Muscle of leg (tissue), 3 donors: ENCODE measurements at regions not wholly inside any gene's neighbourhood (a gene's known extent, or its start where the extent isn't known, plus 50 kb on each side); places are given as distances from the start of the nearest gene placed in this dataset.

Source experiments
- DNase-seq: peaks from one replicate; pipeline ENCODE4 v3.0.0; 2013
- H3K27ac ChIP-seq: one replicate; pipeline ENCODE4 v1.5.1; 2013; ENCODE audit warnings: mild to moderate bottlenecking, low read length, control low read depth
- H3K27me3 ChIP-seq: one replicate; pipeline ENCODE4 v1.6.1; 2013; ENCODE audit warnings: low read length; ENCODE audit not compliant: control insufficient read depth, insufficient read depth
- H3K36me3 ChIP-seq: one replicate; pipeline ENCODE4 v1.6.1; 2013; ENCODE audit warnings: low read length; ENCODE audit not compliant: control insufficient read depth, insufficient read depth
- H3K4me1 ChIP-seq: one replicate; pipeline ENCODE4 v1.6.1; 2013; ENCODE audit warnings: low read length; ENCODE audit not compliant: control insufficient read depth, insufficient read depth
- H3K4me3 ChIP-seq: one replicate; pipeline ENCODE4 v1.5.1; 2013; ENCODE audit warnings: low read length, control low read depth
- H3K9me3 ChIP-seq: replicated peaks from 2 replicates; pipeline ENCODE4 v1.6.1; 2013; ENCODE audit warnings: low read depth, low read length; ENCODE audit not compliant: control insufficient read depth
- WGBS: methylation state at CpG from one replicate; pipeline ENCODE4 v1.1.5; 2013; ENCODE audit warnings: missing lambda C conversion rate; ENCODE audit not compliant: insufficient coverage; 5-methylcytosine and 5-hydroxymethylcytosine counted together

DNA sequence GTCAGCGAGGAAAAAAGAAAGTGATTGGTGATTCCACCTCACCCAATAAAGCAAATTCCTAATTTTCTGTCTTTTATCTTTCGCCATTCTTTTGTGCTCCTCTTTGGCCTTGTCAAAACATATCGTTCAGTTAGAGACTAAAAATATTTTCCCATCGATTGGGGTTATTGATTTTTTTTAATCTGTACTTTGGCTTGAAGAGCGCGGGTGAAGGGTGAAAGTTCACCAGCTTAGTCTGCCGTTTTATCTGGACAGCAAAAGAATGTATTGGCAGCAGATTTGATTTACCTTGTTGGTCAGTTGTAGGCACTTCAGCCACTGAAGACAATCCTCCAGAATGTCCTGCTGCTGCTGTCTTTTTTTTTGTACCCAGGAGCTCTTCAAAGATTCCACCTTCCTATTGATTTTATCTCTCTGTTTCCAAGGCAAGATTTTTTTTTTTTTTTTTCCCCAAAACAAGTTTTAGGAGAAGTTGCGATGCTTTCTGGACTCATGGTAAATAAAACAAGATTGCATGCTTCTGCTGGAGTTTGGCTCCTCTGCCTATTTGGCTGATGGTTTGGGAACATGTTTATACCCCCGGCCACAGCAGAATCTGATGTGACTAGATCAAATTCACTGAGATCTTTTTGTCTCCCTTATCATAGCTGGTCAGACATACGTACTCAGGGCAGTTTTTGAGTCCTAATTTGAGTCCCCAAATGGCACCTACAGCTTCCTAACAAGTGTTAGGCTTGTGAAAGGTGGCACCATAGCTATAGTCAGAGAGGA lies 269.3 kb upstream of the ONECUT1 start:
- Histone ChIP-seq H3K4me3 (no peak overlapping the region), H3K4me1 (no peaks in the 10 kb centered on the region), H3K27ac (no peak overlapping the region), H3K27me3 (no peaks in the 10 kb centered on the region), H3K36me3 (no peaks in the 10 kb centered on the region), H3K9me3 (no peaks in the 10 kb centered on the region)
- no CpG with 5 or more reads among the region's 10 CpGs for WGBS
- DNase-seq: no peak

- Histone ChIP-seq H3K27ac (no peak overlapping the region), H3K9me3 (peaks cover 10% of the 10 kb centered on the region), H3K4me1 (no peaks in the 10 kb centered on the region), H3K36me3 (no peaks in the 10 kb centered on the region), H3K4me3 (no peak overlapping the region), H3K27me3 (no peaks in the 10 kb centered on the region)
- no peak for DNase-seq
- 56% methylated on average over 2 of the region's 2 CpGs for WGBS
Measured at GRCh38 chr15:53046153-53046790, 256.1 kb upstream of the ONECUT1 start.

DNA sequence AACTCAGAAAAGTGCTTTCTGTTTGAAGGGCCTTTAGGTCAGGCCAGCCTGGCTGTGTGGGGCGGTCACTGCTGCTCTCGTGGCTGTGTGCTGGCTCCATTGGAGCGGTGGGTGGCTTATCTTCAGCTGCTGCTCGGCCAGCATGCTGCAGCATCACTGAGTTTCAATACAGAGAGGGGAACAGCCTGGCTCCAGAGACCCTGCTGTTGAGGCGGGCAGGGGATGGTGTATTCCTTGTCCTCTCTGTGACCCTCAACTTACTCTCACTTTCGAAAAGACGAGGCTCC lies 248.5 kb upstream of the ONECUT1 start:
- Histone ChIP-seq H3K36me3 (no peaks in the 10 kb centered on the region), H3K27ac (no peak overlapping the region), H3K4me3 (no peak overlapping the region), H3K4me1 (no peaks in the 10 kb centered on the region), H3K27me3 (no peaks in the 10 kb centered on the region), H3K9me3 (peaks cover 4% of the 10 kb centered on the region)
- 61% methylated on average over 4 of the region's 7 CpGs for WGBS
- DNase-seq: no peak

DNA sequence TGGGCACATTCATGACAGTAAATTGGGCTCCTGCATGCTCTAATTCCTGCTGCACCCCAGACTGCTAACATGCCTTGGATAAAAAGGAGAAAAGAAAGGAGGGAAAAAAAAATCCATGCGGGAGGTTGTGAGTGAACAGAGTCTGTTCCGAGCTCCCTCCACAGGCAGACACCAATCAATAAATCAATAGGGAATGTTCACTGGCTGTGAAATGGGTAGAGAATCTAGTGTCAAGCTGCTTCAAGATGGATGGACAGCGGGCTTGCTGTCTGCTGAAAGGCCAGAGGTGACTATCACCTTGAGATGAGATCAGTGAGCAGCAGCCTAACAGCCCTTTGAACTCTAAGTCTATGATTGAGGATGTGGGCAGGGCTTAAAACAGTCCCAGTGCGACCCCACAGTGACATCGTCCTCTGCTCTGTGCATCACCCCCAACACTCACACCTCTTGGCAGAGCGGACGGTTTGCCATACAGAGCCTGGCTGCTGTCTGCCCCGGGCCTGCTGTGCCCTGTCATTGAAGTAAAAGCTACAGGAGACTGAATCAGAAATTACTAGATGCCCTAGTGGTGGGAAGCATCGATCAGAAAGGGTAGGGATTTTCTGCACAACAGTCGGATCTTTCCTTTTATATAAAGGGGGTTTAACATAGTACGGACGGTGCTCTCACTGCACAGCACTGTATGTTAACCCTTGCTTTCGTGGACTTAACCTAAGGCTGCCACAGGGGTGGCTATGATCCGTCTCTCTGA lies 247.9 kb upstream of the ONECUT1 start:
- H3K27me3 ChIP-seq: no peaks in the 10 kb centered on the region
- H3K36me3 ChIP-seq: no peaks in the 10 kb centered on the region
- peaks cover 4% of the 10 kb centered on the region for H3K9me3 ChIP-seq
- H3K4me1 ChIP-seq: no peaks in the 10 kb centered on the region
- WGBS: 74% methylated on average over 4 of the region's 14 CpGs
- no peak for DNase-seq
- H3K4me3 ChIP-seq: no peak overlapping the region
- H3K27ac ChIP-seq: no peak overlapping the region

DNA sequence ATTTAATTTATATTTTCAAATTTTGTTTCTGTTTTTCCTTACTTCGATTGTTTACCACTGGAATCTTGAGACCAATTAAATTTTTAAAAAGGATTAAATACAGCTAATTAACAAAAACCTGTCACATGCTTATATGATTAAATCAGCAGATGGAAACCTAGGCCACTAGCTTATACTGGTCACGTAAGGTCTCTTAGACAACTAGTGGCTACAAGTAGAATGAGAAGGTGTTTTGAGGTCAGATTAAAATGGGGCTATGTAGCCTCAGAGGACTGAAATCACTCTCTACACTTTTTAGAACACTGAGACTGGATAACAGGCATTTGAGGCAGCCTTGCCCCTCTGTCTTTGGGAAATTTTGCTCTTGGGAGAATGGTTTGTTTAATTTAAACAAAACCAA lies 246.5 kb upstream of the ONECUT1 start:
- H3K4me3 ChIP-seq: no peak overlapping the region
- no peak for DNase-seq
- H3K27me3 ChIP-seq: no peaks in the 10 kb centered on the region
- H3K36me3 ChIP-seq: no peaks in the 10 kb centered on the region
- no peak overlapping the region for H3K27ac ChIP-seq
- no peaks in the 10 kb centered on the region for H3K9me3 ChIP-seq
- no CpG with 5 or more reads among the region's 2 CpGs for WGBS
- no peaks in the 10 kb centered on the region for H3K4me1 ChIP-seq

DNA sequence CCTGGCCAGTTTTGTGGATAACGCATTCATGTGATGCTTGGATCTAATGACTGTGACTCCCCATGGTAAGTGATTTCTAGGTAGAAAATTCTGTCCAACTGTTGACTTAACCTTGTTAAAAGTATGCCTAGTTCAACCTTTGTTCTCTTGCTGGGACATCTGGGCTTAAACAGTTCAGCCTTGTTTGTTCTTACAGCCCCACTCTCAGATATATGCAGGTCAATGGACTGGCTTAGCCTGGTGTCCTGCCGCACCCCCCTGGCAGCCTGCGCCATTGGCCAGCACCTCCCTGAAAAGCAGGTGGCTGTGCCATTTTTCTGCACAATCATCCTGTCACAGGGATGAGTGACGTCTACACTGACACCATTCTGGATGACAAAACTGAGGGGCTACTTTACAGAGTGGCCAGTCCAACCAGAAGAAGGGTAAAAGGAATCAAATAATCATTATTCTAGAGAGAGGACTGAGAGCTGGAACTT lies 244.7 kb upstream of the ONECUT1 start:
- Histone ChIP-seq H3K9me3 (no peaks in the 10 kb centered on the region), H3K27ac (no peak overlapping the region), H3K27me3 (no peaks in the 10 kb centered on the region), H3K36me3 (no peaks in the 10 kb centered on the region), H3K4me3 (no peak overlapping the region), H3K4me1 (no peaks in the 10 kb centered on the region)
- no peak for DNase-seq
- 88% methylated on average over 4 of the region's 4 CpGs for WGBS

- no peak for DNase-seq
- WGBS: 66% methylated on average over 4 of the region's 4 CpGs
- Histone ChIP-seq H3K36me3 (no peaks in the 10 kb centered on the region), H3K4me3 (no peak overlapping the region), H3K27me3 (no peaks in the 10 kb centered on the region), H3K27ac (no peak overlapping the region), H3K4me1 (no peaks in the 10 kb centered on the region), H3K9me3 (no peaks in the 10 kb centered on the region)
Measured at GRCh38 chr15:53033709-53034108, 243.6 kb upstream of the ONECUT1 start.

DNA sequence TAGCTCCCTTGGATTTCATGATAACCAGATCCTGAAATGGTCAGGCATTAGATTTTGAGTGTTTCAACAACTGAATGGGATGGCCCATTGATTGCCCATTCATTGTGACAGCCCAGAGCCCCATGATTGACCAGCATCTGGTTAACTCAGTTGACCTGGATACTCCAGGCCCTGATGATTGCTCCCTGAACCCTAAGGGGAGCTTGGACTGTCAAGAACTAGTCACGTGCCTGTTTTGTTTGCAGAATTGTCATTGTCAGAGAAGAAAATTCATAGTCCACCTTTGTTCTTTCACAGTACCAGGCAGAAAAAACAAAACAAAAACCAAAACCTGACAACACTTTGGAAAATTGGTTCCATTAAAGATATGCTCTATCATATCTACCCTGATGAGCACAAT lies 241.3 kb upstream of the ONECUT1 start:
- no peak for DNase-seq
- Histone ChIP-seq H3K36me3 (no peaks in the 10 kb centered on the region), H3K27ac (no peak overlapping the region), H3K9me3 (no peaks in the 10 kb centered on the region), H3K4me3 (no peak overlapping the region), H3K27me3 (no peaks in the 10 kb centered on the region), H3K4me1 (no peaks in the 10 kb centered on the region)
- no CpG with 5 or more reads among the region's 1 CpG for WGBS

- 100% methylated on average over 2 of the region's 4 CpGs for WGBS
- no peak overlapping the region for H3K4me3 ChIP-seq
- no peaks in the 10 kb centered on the region for H3K4me1 ChIP-seq
- no peaks in the 10 kb centered on the region for H3K36me3 ChIP-seq
- H3K9me3 ChIP-seq: peaks cover 3% of the 10 kb centered on the region
- DNase-seq: no peak
- H3K27ac ChIP-seq: no peak overlapping the region
- H3K27me3 ChIP-seq: no peaks in the 10 kb centered on the region
Measured at GRCh38 chr15:53022788-53023187, 232.7 kb upstream of the ONECUT1 start.

- Histone ChIP-seq H3K36me3 (no peaks in the 10 kb centered on the region), H3K9me3 (no peaks in the 10 kb centered on the region), H3K4me1 (no peaks in the 10 kb centered on the region), H3K27me3 (no peaks in the 10 kb centered on the region), H3K27ac (no peak overlapping the region), H3K4me3 (no peak overlapping the region)
- WGBS: no CpG with 5 or more reads among the region's 2 CpGs
- DNase-seq: no peak
Measured at GRCh38 chr15:53013329-53013728, 223.2 kb upstream of the ONECUT1 start.
